T-helper 2 cell (primary cell): ENCODE measurements at regions not wholly inside any gene's neighbourhood (a gene's known extent, or its start where the extent isn't known, plus 50 kb on each side); places are given as distances from the start of the nearest gene placed in this dataset.

Source experiments
- DNase-seq, 5 experiments: peaks; one replicate each; pipeline versions ENCODE4 v3.0.0 to v3.0.0-alpha.2; 2012 to 2022

- DNase-seq = no peak
These were observed 118.9 kb downstream of the TOMM20 start for GRCh38 chr1:235009561-235010306.

GRCh38 chr1:235009074-235009473 lies 119.6 kb downstream of the TOMM20 start:
- no peak for DNase-seq

GRCh38 chr1:235008239-235008638 lies 120.4 kb downstream of the TOMM20 start:
- DNase-seq = peak in 1 of 5 experiments; percentile 30

- DNase-seq = no peak
These were observed 121.8 kb downstream of the TOMM20 start for GRCh38 chr1:235006816-235007215.

DNA sequence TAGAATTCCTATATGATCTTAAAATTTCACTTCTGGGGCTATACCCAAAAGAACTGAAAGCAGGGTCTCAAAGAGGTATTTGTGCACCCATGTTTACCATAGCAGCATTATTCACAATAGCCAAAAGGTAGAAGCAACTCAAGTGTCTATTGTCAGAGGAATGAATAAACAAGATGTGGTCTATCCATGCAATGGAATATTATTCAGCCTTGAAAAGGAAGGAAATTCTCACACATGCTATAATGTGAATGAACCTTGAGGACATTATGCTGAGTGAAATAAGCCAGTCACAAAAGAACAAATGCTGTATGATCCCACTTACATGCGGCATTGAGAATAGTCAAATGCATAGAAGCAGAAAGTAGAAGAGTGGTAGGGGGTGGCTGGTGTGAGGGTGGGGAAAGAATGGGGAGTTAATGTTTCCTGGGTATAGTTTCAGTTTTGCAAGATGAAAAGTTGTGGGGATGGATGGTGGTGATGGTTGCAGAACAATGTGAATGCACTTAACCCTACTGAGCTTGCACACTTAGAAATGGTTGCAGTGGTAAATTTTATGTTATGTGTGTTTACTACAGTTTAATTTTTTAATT lies 122.4 kb downstream of the TOMM20 start:
- peak in 1 of 5 experiments; percentile 85 for DNase-seq

DNA sequence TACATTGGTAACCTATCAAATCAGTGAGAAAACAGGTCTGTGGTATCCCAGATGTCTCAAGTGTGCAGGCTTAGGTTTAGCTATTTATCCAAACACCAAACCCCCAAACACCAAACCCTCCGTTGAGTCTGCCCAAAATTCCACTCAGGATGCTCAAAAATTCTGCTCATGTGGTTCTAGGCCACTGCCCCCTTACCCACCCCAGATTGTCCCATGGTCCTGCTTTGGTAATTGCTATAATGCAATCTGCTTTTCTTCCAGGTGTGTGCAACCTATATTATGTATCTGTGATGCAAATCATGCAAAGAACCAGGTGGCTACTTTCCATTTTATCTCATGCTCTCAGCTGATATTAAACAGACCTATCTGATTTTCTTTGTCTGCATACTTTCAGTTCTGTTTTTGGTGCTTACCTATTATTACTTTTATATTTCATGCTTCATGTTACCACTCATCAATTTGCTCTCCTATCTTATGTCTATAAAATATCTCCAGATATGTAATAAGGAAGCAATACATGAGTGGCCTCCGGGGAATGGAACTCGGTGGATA lies 123.7 kb downstream of the TOMM20 start:
- no peak for DNase-seq

GRCh38 chr1:235004276-235004675 lies 124.4 kb downstream of the TOMM20 start:
- no peak for DNase-seq

DNA sequence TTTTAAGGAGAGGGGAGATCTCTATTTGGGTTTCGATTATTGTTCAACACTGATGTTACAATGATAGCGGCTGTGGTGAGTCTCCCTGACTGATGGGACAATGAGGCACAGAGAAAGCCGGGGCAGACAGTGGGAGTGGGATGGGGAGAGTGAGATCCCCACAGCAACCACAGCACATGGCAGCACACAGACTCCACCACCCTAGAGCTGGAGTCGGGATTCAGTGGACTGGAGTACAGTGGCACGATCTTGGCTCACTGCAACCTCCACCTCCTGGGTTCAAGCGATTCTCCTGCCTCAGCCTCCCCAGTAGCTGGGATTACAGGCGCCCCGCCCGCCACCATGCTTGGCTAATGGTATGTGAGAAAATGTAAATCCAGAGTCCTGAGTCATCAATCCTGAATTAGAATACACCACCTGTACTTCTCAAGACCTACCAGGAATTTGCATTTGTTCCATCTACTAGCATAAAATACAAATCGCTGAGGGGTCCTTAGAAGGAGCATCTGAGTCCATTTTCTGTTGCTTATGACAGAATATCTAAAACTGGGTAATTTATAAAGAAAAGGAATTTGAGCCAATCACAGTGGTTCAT lies 125.8 kb downstream of the TOMM20 start:
- no peak for DNase-seq

DNA sequence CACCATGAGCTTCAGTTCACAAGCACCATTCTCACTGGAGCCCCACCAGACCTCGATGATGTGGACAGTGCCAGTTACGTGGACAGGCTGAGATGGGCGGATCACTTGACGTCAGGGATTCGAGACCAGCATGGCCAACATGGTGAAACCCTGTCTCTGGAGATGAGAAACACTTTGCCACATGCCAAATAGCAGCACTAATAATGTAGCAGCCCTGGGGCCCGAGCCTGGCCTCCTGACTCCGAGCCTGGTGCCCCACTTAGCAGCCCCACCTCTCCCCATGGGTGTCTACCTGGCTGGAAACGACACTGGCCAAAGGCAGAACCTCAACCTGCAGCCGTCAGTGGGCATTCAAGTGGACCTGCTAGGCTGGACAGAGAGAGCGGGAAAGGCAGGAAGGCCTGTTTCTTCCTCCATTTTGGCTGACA lies 129.1 kb downstream of the TOMM20 start:
- no peak for DNase-seq

GRCh38 chr1:234997896-234998741 lies 130.5 kb downstream of the TOMM20 start:
- no peak for DNase-seq

- no peak for DNase-seq
These were observed 131.3 kb downstream of the TOMM20 start for GRCh38 chr1:234997201-234997895.

- no peak for DNase-seq
These were observed 132.3 kb downstream of the TOMM20 start for GRCh38 chr1:234996245-234996757.

GRCh38 chr1:234994436-234995295 lies 134.0 kb downstream of the TOMM20 start:
- DNase-seq = no peak

DNA sequence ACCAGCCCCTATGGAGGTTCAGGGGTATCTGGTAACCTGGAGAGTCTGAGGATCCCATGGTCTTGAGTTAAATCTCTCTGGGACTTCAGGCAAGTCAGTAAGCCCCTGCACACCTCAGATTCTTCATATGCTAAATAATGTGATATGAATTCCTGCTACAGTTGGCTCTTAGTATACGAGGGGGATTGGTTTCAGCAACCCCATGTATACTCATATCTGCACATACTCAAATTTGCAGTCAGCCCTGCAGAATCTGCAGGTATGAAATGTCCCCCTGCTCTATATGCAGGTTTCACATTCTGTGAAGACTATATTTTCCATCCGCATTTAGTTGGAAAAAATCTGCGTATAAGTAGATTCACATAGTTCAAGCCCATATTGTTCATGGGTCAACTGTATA lies 136.6 kb downstream of the TOMM20 start:
- DNase-seq = peak in 1 of 5 experiments; percentile 39

- no peak for DNase-seq
These were observed 137.5 kb downstream of the TOMM20 start for GRCh38 chr1:234990874-234991801.

DNA sequence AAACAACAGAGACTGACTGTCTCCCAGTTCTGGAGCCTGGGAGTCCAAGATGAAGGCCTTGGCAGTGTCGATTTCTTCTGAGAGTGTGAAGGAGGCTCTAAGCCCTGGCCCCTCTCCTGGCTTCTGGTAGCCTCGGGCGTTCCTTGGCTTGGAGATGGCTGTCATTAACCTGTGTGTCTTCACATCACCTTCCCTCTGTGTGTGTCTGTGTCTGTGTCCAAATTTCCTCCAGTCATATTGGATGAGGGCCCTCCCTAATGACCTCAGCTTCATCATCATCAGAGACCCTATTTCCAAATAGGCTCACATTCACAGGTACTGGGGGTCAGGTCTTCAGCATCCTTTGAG lies 138.3 kb downstream of the TOMM20 start:
- DNase-seq = no peak

DNA sequence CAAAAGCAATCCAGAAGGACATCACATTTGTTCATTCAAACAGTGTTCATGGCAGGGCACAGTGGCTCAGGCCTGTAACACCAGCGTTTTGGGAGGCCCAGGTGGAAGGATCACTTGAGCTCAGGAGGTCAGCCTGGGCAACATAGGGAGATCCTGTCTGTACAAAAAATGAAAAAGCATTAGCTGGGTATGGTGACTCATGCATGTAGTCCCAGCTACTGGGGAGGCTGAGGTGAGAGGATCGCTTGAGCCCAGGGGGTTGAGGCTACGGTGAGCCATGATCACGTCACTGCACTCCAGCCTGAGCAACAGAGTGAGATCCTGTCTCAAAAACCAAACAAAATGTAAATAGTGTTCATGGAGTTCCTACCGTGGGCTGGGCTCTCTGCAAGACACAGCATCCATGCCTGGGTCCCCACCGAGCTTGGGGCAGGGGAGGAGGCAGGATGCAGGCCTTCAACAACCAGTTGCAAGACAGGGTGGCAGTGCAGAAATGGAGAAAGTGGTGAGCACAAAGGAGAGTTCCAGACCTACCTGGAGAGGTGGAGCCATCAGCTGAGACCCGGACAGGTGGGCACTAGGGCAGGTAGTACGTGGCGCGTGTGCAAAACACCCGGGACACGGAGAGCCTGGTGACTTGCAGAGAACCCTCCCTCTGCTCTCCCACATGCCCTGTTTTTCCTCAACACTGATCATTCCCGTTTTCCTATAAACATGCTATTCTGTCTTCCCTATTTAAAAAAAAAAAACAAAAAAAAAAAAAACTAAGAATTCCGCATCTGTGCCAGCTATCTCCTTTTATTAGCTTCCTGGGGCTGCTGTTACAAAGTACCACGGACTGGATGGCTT lies 138.9 kb downstream of the TOMM20 start:
- no peak for DNase-seq

DNA sequence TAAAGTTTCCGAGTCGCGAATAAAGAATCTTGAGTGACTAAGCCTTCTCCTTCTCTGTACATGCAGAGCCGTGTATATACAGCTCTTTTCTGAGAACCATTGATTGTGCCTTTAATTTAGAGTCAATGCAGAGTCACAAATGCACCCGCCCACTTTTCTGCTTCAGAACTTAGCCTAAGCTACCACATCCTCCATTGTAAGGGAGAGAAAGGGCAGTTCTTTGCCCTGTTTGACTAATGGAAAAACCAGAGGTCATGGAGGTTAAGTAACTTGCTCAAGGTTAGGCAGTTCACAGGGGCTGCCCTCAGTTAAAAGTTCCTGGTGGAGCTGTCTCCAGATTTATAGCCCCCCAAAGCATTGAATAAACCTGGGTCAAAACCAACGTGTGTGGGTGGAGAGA lies 139.6 kb downstream of the TOMM20 start:
- DNase-seq = peak in 1 of 5 experiments; percentile 77

- no peak for DNase-seq
These were observed 140.1 kb downstream of the TOMM20 start for GRCh38 chr1:234988536-234988935.
